ENCODE measurements at regions not wholly inside any gene's neighbourhood (a gene's known extent, or its start where the extent isn't known, plus 50 kb on each side); places are given as distances from the start of the nearest gene placed in this dataset.

GRCh38 chr13:65650321-65650720, 1579.8 kb downstream of the PCDH9 start:
- no peak for TF ChIP-seq CTCF (conservative IDR thresholded peaks at IDR 0.05; ENCODE audit: low read depth, low read length)

GRCh38 chr13:65642996-65643395, 1587.1 kb downstream of the PCDH9 start:
- no peak for DNase-seq (ENCODE audit: low read depth)
- H3K4me3 ChIP-seq (ENCODE audit: low read depth, low read length), result no peak overlapping the region
- TF ChIP-seq CTCF (conservative IDR thresholded peaks at IDR 0.05; ENCODE audit: low read depth, low read length), result no peak

More at GRCh38 chr13:65650321-65650720, 1579.8 kb downstream of the PCDH9 start:
- DNase-seq (ENCODE audit: low read depth), result no peak
- H3K4me3 ChIP-seq (ENCODE audit: low read depth, low read length), result no peak overlapping the region

GRCh38 chr13:65642301-65642700, 1587.8 kb downstream of the PCDH9 start:
- H3K4me3 ChIP-seq (ENCODE audit: low read depth, low read length), result no peak overlapping the region
- TF ChIP-seq CTCF (conservative IDR thresholded peaks at IDR 0.05; ENCODE audit: low read depth, low read length), result no peak
- no peak for DNase-seq (ENCODE audit: low read depth)

GRCh38 chr13:65638572-65639168, 1591.5 kb downstream of the PCDH9 start:
- DNase-seq (ENCODE audit: low read depth), result peak; percentile 4
- H3K4me3 ChIP-seq (ENCODE audit: low read depth, low read length), result no peak overlapping the region
- peak; percentile 72 for TF ChIP-seq CTCF (conservative IDR thresholded peaks at IDR 0.05; ENCODE audit: low read depth, low read length)

- DNase-seq (ENCODE audit: low read depth), result no peak
- no peak overlapping the region for H3K4me3 ChIP-seq (ENCODE audit: low read depth, low read length)
- no peak for TF ChIP-seq CTCF (conservative IDR thresholded peaks at IDR 0.05; ENCODE audit: low read depth, low read length)
Observed at GRCh38 chr13:65633806-65634205, 1596.3 kb downstream of the PCDH9 start.

GRCh38 chr13:65631078-65631477, 1599.1 kb downstream of the PCDH9 start:
- DNase-seq (ENCODE audit: low read depth), result no peak
- H3K4me3 ChIP-seq (ENCODE audit: low read depth, low read length), result no peak overlapping the region
- TF ChIP-seq CTCF (conservative IDR thresholded peaks at IDR 0.05; ENCODE audit: low read depth, low read length), result no peak

- DNase-seq (ENCODE audit: low read depth), result no peak
- no peak overlapping the region for H3K4me3 ChIP-seq (ENCODE audit: low read depth, low read length)
- no peak for TF ChIP-seq CTCF (conservative IDR thresholded peaks at IDR 0.05; ENCODE audit: low read depth, low read length)
Observed at GRCh38 chr13:65629926-65630325, 1600.2 kb downstream of the PCDH9 start.
